K562 (cell line): ENCODE measurements at regions not wholly inside any gene's neighbourhood (a gene's known extent, or its start where the extent isn't known, plus 50 kb on each side); places are given as distances from the start of the nearest gene placed in this dataset.

Source experiments
- ATAC-seq: fragments of 200-7000 bp; cut with Tn5 transposase; 3 replicates; pipeline ENCODE4 v1.9.1; 2020; ENCODE audit warnings: moderate library complexity
- BruUV-seq: library from RNA; stranded (reverse); fragments of 400-500 nt; replicated peaks from 2 replicates; lab custom pipeline; 2021; lab: Mats Ljungman, UMichigan
- CTCF ChIA-PET: fragments of 300-600 bp; formaldehyde crosslinking; extraction: SDS; loops from one replicate; lab custom pipeline; 2021; ENCODE audit warnings: low intra/inter-chr PET ratio; lab: Yijun Ruan, JAX
- POLR2A ChIA-PET: fragments of 300-600, 350-650 bp; sonication (Branson Sonifier 250); formaldehyde crosslinking; extraction: SDS; loops from one replicate; lab custom pipeline; 2021; ENCODE audit warnings: antibody characterized with exemption, inconsistent platforms; lab: Yijun Ruan, JAX
- DNase-seq, 4 experiments: peaks; one replicate each; pipeline versions ENCODE4 v3.0.0 to v3.0.0-alpha.2; 2011 to 2018; ENCODE audit warnings: low spot score in 3 of 4, mixed read lengths in 3 of 4; ENCODE audit errors: extremely low read depth in 1 of 4
- FAIRE-seq: peaks from 2 replicates; lab custom pipeline; 2011; peaks lifted over from hg19 to GRCh38; lab: Jason Lieb, UNC
- H2AFZ ChIP-seq: 2 replicates; pipeline ENCODE4 v1.6.0; 2011; ENCODE audit warnings: low read depth, low read length, control low read depth, inconsistent platforms
- H3K27ac ChIP-seq: fragments of 200-600 bp; 3 replicates; pipeline ENCODE4 v1.8.0; 2011; ENCODE audit warnings: low read depth, mild to moderate bottlenecking, control low read depth, inconsistent platforms, low read length, moderate library complexity, mixed read lengths; ENCODE audit errors: extremely low read depth
- H3K27me3 ChIP-seq, 2 experiments: fragments of 300-600 bp in 1 of 2; 2 replicates in 1 of 2; 3 replicates in 1 of 2; pipeline versions ENCODE4 v1.6.0 to v1.8.0; 2011; ENCODE audit warnings: inconsistent platforms in 2 of 2, low read length in 2 of 2, mild to moderate bottlenecking in 1 of 2, mixed read lengths in 1 of 2, moderate library complexity in 1 of 2; ENCODE audit not compliant: control insufficient read depth in 2 of 2, insufficient read depth in 2 of 2
- H3K36me3 ChIP-seq: fragments of 300-600 bp; 3 replicates; pipeline ENCODE4 v1.8.0; 2011; ENCODE audit warnings: mild to moderate bottlenecking, low read length, inconsistent platforms; ENCODE audit not compliant: control insufficient read depth, insufficient read depth
- H3K4me1 ChIP-seq, 2 experiments: fragments of 200-600 bp in 1 of 2; replicated peaks in 1 of 2; 2 replicates in 1 of 2; 3 replicates in 1 of 2; pipeline versions ENCODE4 v1.5.1 to v1.8.0; 2011; ENCODE audit warnings: inconsistent platforms in 2 of 2, low read length in 2 of 2, mild to moderate bottlenecking in 1 of 2, mixed read lengths in 1 of 2, moderate library complexity in 1 of 2; ENCODE audit not compliant: control insufficient read depth in 2 of 2, insufficient read depth in 2 of 2
- H3K4me2 ChIP-seq: 2 replicates; pipeline ENCODE4 v1.6.1; 2011; ENCODE audit warnings: low read length, control low read depth, inconsistent platforms, mixed read lengths; ENCODE audit not compliant: insufficient read depth
- H3K4me3 ChIP-seq: fragments of 200-600 bp; sonication (generic), shearing (Covaris generic); 2 replicates; pipeline ENCODE4 v1.5.1; 2016; ENCODE audit warnings: control low read depth, inconsistent platforms
- H3K79me2 ChIP-seq: fragments of 200-600 bp; 3 replicates; pipeline ENCODE4 v1.8.0; 2011; ENCODE audit warnings: low read length, inconsistent platforms; ENCODE audit not compliant: control insufficient read depth, insufficient read depth
- H3K9ac ChIP-seq, 2 experiments: 2 replicates each; pipeline versions ENCODE4 v1.6.0 to v1.6.1; 2011; ENCODE audit warnings: low read depth in 2 of 2, low read length in 2 of 2, control low read depth in 1 of 2, inconsistent platforms in 1 of 2, mild to moderate bottlenecking in 1 of 2, mixed read lengths in 1 of 2; ENCODE audit not compliant: insufficient read depth in 1 of 2
- H3K9me1 ChIP-seq: one replicate; pipeline ENCODE4 v1.6.0; 2011; ENCODE audit warnings: inconsistent platforms, mild to moderate bottlenecking, low read length, moderate library complexity; ENCODE audit not compliant: control insufficient read depth, insufficient read depth
- H3K9me3 ChIP-seq: replicated peaks from 2 replicates; pipeline ENCODE4 v1.5.1; 2011; ENCODE audit warnings: low read depth, low read length, inconsistent platforms; ENCODE audit not compliant: control insufficient read depth, insufficient read depth
- H4K20me1 ChIP-seq: replicated peaks from 2 replicates; pipeline ENCODE4 v1.6.1; 2011; ENCODE audit warnings: low read length, inconsistent platforms, mixed read lengths; ENCODE audit not compliant: control insufficient read depth, insufficient read depth
- CCNT2 ChIP-seq: IDR thresholded peaks from 2 replicates; pipeline ENCODE4 v1.6.1; 2011; ENCODE audit warnings: borderline replicate concordance, low read depth, mild to moderate bottlenecking, moderate library complexity, mixed read lengths, low read length; ENCODE audit not compliant: insufficient read length; ENCODE audit errors: extremely low read depth
- EGR1 ChIP-seq: fragments of 450-650 bp; conservative IDR thresholded peaks from 2 replicates; pipeline ENCODE4 v1.6.1; 2017; ENCODE audit warnings: mild to moderate bottlenecking
- IFI16 ChIP-seq: fragments of 250-450 bp; sonication (Bioruptor Pico); IDR thresholded peaks from 2 replicates; pipeline ENCODE4 v2.1.2; 2022; ENCODE audit warnings: mild to moderate bottlenecking, inconsistent platforms
- ZFP30 ChIP-seq: fragments of 250-450 bp; sonication (Bioruptor Pico); IDR thresholded peaks from 2 replicates; pipeline ENCODE4 v1.8.0; 2022; ENCODE audit warnings: moderate library complexity, mild to moderate bottlenecking, inconsistent platforms, borderline replicate concordance
- ZNF41 ChIP-seq: fragments of 250-450 bp; sonication (Bioruptor Pico); conservative IDR thresholded peaks from 2 replicates; pipeline ENCODE4 v1.4.0; 2020; ENCODE audit warnings: mild to moderate bottlenecking
- ZNF561 ChIP-seq: fragments of 450-650 bp; formaldehyde crosslinking; conservative IDR thresholded peaks from 2 replicates; pipeline ENCODE4 v1.4.0; 2020; ENCODE audit warnings: mild to moderate bottlenecking, moderate library complexity
- WGBS: fragments of 100-300 bp; shearing (Covaris generic); methylation state at CpG from one replicate; pipeline ENCODE4 v1.1.6; 2016; ENCODE audit warnings: low coverage, mixed read lengths; ENCODE audit not compliant: insufficient coverage; ENCODE audit errors: missing lambda C conversion rate; 5-methylcytosine and 5-hydroxymethylcytosine counted together
- in situ Hi-C: fragments of 300-500 bp; cut with MboI; formaldehyde crosslinking; loops from 4 replicates; pipeline ENCODE4 v1.15.0; 2018; ENCODE audit warnings: inconsistent platforms, mixed read lengths
- intact Hi-C: fragments of 100-400 bp; cut with micrococcal nuclease; formaldehyde crosslinking; loops from 2 replicates; pipeline ENCODE4 v1.14.2; 2022
- TF ChIP-seq, protein P1 (sequence below): sonication (generic); formaldehyde crosslinking; IDR thresholded peaks from 2 replicates; pipeline ENCODE4 v1.8.0; 2023; ENCODE audit warnings: missing genetic modification reagents, mild to moderate bottlenecking, borderline replicate concordance
- TF ChIP-seq, protein P2 (sequence below): fragments of 450-650 bp; IDR thresholded peaks from 2 replicates; pipeline ENCODE4 v1.6.1; 2016; ENCODE audit warnings: borderline replicate concordance
- TF ChIP-seq, protein P3 (sequence below): fragments of 450-650 bp; IDR thresholded peaks from 2 replicates; pipeline ENCODE4 v1.7.0; 2016; ENCODE audit warnings: borderline replicate concordance
- TF ChIP-seq, protein P4 (sequence below), 2 experiments: fragments of 450-650 bp; IDR thresholded peaks; 2 replicates each; pipeline ENCODE4 v1.6.1; 2016

DNA sequence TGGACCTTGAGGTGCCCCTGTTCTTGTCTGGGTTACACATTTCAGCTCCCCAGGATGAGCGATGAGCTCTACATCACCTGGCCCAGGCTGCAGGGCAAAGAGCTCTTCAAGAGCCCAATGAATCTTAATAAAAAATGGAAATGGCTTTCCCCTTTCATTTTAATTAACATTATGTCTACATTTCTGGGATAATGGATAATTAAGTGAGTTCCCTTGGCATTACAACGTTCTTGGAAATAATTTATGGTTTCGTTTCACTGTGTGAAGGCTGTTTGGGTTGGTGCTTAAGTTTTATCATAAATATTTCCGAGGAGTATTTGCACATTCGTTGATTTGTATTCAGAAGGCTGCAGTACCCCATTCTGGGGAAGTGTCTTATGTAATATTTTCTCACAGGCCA, 678.3 kb upstream of the EEF2KMT start (continued):
- TF ChIP-seq, protein P1, sequence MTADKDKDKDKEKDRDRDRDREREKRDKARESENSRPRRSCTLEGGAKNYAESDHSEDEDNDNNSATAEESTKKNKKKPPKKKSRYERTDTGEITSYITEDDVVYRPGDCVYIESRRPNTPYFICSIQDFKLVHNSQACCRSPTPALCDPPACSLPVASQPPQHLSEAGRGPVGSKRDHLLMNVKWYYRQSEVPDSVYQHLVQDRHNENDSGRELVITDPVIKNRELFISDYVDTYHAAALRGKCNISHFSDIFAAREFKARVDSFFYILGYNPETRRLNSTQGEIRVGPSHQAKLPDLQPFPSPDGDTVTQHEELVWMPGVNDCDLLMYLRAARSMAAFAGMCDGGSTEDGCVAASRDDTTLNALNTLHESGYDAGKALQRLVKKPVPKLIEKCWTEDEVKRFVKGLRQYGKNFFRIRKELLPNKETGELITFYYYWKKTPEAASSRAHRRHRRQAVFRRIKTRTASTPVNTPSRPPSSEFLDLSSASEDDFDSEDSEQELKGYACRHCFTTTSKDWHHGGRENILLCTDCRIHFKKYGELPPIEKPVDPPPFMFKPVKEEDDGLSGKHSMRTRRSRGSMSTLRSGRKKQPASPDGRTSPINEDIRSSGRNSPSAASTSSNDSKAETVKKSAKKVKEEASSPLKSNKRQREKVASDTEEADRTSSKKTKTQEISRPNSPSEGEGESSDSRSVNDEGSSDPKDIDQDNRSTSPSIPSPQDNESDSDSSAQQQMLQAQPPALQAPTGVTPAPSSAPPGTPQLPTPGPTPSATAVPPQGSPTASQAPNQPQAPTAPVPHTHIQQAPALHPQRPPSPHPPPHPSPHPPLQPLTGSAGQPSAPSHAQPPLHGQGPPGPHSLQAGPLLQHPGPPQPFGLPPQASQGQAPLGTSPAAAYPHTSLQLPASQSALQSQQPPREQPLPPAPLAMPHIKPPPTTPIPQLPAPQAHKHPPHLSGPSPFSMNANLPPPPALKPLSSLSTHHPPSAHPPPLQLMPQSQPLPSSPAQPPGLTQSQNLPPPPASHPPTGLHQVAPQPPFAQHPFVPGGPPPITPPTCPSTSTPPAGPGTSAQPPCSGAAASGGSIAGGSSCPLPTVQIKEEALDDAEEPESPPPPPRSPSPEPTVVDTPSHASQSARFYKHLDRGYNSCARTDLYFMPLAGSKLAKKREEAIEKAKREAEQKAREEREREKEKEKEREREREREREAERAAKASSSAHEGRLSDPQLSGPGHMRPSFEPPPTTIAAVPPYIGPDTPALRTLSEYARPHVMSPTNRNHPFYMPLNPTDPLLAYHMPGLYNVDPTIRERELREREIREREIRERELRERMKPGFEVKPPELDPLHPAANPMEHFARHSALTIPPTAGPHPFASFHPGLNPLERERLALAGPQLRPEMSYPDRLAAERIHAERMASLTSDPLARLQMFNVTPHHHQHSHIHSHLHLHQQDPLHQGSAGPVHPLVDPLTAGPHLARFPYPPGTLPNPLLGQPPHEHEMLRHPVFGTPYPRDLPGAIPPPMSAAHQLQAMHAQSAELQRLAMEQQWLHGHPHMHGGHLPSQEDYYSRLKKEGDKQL: no peak
- no peak for TF ChIP-seq ZFP30 (CRISPR knock-in tag)

DNA sequence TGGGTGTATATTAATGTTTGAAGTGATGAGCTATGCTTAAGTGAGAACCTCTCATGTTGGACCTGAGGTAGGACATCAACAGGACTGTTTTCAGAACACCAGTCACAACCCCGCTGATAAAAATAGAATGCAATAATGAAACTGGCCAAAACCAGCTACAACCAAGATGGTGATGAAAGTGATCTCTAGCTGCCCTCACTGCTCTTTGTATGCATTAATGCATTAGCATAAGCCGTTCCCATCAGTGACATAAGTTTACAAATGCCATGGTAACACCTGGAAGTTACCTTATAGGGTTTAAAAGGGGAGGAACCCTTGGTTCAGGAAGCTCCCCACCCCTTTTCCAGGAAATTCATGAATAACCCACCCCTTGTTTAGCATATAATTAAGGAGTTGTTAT, 672.5 kb upstream of the EEF2KMT start:
- DNase-seq (no peak), FAIRE-seq (no peak), ATAC-seq (no peak)
- no peak overlapping the region for H3K4me2 ChIP-seq
- H4K20me1 ChIP-seq: no peaks in the 10 kb centered on the region
- WGBS: 0% methylated on average over 2 of the region's 2 CpGs
- H3K9me1 ChIP-seq: no peaks in the 10 kb centered on the region
- H3K27ac ChIP-seq: no peak overlapping the region
- POLR2A ChIA-PET: interaction anchor here (0.6 to 0.7 kb wide), 2 partner anchors 433 to 812 kb away, joined by 3 read pairs; partner anchors contain the start of gene SEC14L5
- CTCF ChIA-PET: no interaction called here
- no peaks in the 10 kb centered on the region for H3K9me3 ChIP-seq
- no peaks in the 10 kb centered on the region for H3K4me1 ChIP-seq
- no peak overlapping the region for H2AFZ ChIP-seq
- no peak overlapping the region for H3K4me3 ChIP-seq
- BruUV-seq: no TSS peak
- intact Hi-C loops: no loop called here
- no peaks in the 10 kb centered on the region for H3K79me2 ChIP-seq
- no peaks in the 10 kb centered on the region; a peak in 1 of 5 replicates for H3K27me3 ChIP-seq
- no peak overlapping the region for H3K9ac ChIP-seq
- no peaks in the 10 kb centered on the region for H3K36me3 ChIP-seq
- in situ Hi-C loops: no loop called here
- TF ChIP-seq, protein P2, sequence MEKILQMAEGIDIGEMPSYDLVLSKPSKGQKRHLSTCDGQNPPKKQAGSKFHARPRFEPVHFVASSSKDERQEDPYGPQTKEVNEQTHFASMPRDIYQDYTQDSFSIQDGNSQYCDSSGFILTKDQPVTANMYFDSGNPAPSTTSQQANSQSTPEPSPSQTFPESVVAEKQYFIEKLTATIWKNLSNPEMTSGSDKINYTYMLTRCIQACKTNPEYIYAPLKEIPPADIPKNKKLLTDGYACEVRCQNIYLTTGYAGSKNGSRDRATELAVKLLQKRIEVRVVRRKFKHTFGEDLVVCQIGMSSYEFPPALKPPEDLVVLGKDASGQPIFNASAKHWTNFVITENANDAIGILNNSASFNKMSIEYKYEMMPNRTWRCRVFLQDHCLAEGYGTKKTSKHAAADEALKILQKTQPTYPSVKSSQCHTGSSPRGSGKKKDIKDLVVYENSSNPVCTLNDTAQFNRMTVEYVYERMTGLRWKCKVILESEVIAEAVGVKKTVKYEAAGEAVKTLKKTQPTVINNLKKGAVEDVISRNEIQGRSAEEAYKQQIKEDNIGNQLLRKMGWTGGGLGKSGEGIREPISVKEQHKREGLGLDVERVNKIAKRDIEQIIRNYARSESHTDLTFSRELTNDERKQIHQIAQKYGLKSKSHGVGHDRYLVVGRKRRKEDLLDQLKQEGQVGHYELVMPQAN: no peak
- no peak for TF ChIP-seq ZNF561 (CRISPR knock-in tag)
- no peak for TF ChIP-seq IFI16
- TF ChIP-seq, protein P3, sequence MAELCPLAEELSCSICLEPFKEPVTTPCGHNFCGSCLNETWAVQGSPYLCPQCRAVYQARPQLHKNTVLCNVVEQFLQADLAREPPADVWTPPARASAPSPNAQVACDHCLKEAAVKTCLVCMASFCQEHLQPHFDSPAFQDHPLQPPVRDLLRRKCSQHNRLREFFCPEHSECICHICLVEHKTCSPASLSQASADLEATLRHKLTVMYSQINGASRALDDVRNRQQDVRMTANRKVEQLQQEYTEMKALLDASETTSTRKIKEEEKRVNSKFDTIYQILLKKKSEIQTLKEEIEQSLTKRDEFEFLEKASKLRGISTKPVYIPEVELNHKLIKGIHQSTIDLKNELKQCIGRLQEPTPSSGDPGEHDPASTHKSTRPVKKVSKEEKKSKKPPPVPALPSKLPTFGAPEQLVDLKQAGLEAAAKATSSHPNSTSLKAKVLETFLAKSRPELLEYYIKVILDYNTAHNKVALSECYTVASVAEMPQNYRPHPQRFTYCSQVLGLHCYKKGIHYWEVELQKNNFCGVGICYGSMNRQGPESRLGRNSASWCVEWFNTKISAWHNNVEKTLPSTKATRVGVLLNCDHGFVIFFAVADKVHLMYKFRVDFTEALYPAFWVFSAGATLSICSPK: no peak
- TF ChIP-seq CCNT2: no peak
- no peak for TF ChIP-seq ZNF41 (CRISPR knock-in tag)
- TF ChIP-seq EGR1: no peak
- TF ChIP-seq, protein P4, sequence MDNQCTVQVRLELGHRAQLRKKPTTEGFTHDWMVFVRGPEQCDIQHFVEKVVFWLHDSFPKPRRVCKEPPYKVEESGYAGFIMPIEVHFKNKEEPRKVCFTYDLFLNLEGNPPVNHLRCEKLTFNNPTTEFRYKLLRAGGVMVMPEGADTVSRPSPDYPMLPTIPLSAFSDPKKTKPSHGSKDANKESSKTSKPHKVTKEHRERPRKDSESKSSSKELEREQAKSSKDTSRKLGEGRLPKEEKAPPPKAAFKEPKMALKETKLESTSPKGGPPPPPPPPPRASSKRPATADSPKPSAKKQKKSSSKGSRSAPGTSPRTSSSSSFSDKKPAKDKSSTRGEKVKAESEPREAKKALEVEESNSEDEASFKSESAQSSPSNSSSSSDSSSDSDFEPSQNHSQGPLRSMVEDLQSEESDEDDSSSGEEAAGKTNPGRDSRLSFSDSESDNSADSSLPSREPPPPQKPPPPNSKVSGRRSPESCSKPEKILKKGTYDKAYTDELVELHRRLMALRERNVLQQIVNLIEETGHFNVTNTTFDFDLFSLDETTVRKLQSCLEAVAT (IDR thresholded peaks at IDR 0.05): no peak
